ENCODE measurements at regions not wholly inside any gene's neighbourhood (a gene's known extent, or its start where the extent isn't known, plus 50 kb on each side); places are given as distances from the start of the nearest gene placed in this dataset.
"Not testable (repeated sequence)": the region's sequence is repeated elsewhere in the genome, so short reads cannot be mapped to it uniquely, and the experiment has no call there.

DNA sequence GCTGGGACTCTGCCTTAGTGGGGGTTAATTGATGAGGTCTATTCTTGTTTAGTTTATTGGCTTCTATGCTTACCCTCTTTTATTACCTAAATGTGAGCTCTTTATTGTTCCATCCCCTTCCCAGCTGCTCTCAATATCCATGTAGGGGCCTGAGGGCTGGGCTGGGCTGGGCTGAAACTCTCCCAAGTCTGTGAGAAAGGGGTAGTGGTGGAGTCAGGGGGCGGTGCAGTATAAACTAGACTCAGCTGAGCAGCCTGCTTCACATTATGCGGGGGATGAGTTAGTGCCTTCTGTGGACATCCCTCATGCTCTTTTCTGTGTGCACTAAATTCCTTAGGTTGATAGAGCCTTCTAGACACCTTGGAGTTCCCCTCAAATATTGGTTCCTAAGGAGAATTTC is 451.8 kb upstream of the PTGER4 start:
- CTCF ChIA-PET, result no interaction called here
- TF ChIP-seq, protein P1, sequence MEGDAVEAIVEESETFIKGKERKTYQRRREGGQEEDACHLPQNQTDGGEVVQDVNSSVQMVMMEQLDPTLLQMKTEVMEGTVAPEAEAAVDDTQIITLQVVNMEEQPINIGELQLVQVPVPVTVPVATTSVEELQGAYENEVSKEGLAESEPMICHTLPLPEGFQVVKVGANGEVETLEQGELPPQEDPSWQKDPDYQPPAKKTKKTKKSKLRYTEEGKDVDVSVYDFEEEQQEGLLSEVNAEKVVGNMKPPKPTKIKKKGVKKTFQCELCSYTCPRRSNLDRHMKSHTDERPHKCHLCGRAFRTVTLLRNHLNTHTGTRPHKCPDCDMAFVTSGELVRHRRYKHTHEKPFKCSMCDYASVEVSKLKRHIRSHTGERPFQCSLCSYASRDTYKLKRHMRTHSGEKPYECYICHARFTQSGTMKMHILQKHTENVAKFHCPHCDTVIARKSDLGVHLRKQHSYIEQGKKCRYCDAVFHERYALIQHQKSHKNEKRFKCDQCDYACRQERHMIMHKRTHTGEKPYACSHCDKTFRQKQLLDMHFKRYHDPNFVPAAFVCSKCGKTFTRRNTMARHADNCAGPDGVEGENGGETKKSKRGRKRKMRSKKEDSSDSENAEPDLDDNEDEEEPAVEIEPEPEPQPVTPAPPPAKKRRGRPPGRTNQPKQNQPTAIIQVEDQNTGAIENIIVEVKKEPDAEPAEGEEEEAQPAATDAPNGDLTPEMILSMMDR (IDR thresholded peaks at IDR 0.05; ENCODE audit: insufficient read depth, low read length, missing control alignments), result no peak
- no peak overlapping the region for H3K4me3 ChIP-seq (ENCODE audit: low read depth, low read length)
- DNase-seq (ENCODE audit: low read depth, low spot score), result no peak
- POLR2A ChIA-PET, result no interaction called here

DNA sequence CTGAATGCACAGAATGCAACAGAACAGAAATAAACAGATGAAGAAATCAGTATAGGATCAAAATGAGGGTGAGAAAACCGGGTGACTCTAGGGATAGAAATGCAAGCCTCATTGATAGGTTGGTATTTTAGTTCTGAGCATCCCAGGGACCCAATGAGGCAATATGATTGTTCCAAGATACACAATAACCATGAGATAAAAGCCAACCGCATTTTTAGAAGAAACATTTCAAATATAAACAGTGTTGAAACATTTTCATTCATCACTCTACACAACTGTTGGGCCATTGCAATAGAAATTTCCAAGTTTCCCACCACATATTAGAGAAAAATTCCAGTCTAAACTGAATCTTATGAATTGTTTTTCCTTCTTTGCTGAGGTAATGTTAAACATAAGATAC is 452.3 kb upstream of the PTGER4 start:
- no peak for DNase-seq (ENCODE audit: low read depth, low spot score)
- TF ChIP-seq, protein P1 (IDR thresholded peaks at IDR 0.05; ENCODE audit: insufficient read depth, low read length, missing control alignments), result no peak
- POLR2A ChIA-PET, result no interaction called here
- CTCF ChIA-PET, result no interaction called here
- no peak overlapping the region for H3K4me3 ChIP-seq (ENCODE audit: low read depth, low read length)

DNA sequence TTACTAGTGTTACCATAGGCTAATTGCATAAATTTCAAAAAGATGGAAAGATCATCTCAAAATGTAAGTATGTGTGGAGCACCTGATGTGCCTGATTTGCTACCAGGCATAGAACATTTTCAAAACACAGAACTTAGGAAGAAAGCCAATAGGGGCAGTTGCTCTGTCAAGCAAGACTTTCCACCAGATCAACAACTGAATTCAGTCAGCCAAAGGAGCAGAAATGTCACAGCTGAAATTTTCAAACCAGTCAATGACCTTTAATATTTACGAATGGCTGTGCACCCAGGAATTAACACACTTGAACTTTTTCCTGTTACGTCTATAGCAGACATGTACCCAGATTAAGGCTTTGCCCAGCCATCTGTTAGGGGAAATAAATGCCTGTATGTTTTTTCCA is 452.8 kb upstream of the PTGER4 start:
- ChIA-PET CTCF (interaction anchor here (0.6 kb wide), 1 partner anchor 291 kb away, joined by 4 read pairs; no protein-coding TSS in a partner anchor), POLR2A (no interaction called here)
- no peak overlapping the region for H3K4me3 ChIP-seq (ENCODE audit: low read depth, low read length)
- no peak for DNase-seq (ENCODE audit: low read depth, low spot score)
- TF ChIP-seq, protein P1 (IDR thresholded peaks at IDR 0.05; ENCODE audit: insufficient read depth, low read length, missing control alignments), result no peak

- POLR2A ChIA-PET; CTCF ChIA-PET; DNase-seq (ENCODE audit: low read depth, low spot score); H3K4me3 ChIP-seq (ENCODE audit: low read depth, low read length): not testable (repeated sequence)
These were observed 454.6 kb upstream of the PTGER4 start for GRCh38 chr5:40225147-40225546.

DNA sequence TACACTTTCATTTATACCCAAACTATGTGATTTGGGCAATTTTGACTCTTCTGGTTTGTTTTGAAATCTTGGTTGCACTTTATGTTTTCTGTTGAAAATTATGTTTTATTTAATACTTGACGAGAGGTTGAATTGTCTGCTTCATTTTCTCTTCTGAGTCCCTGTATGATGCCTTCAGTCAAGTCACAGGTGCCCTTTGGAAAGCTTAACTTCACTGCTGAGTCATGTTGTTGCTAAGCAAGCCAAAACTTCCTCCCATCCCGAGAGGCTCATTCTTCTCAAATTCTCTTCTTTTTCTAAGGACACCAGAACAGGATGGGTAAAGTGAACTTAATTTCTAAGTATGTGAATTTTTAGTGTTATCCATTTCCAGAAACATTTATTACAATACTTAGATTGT is 455.3 kb upstream of the PTGER4 start:
- no peak overlapping the region for H3K4me3 ChIP-seq (ENCODE audit: low read depth, low read length)
- DNase-seq (ENCODE audit: low read depth, low spot score), result no peak
- CTCF ChIA-PET, result no interaction called here
- TF ChIP-seq, protein P1 (IDR thresholded peaks at IDR 0.05; ENCODE audit: insufficient read depth, low read length, missing control alignments), result no peak
- POLR2A ChIA-PET, result interaction anchor here (0.7 to 1.2 kb wide), 2 partner anchors 456 to 585 kb away, joined by 3 read pairs; no protein-coding TSS in a partner anchor

GRCh38 chr5:40223884-40224402 is 455.8 kb upstream of the PTGER4 start:
- DNase-seq (ENCODE audit: low read depth, low spot score), result peak; percentile 88
- TF ChIP-seq, protein P1 (IDR thresholded peaks at IDR 0.05; ENCODE audit: insufficient read depth, low read length, missing control alignments), result no peak
- H3K4me3 ChIP-seq (ENCODE audit: low read depth, low read length), result no peak overlapping the region
- POLR2A ChIA-PET, result interaction anchor here (0.7 to 1.2 kb wide), 2 partner anchors 456 to 585 kb away, joined by 3 read pairs; no protein-coding TSS in a partner anchor
- CTCF ChIA-PET, result no interaction called here

DNA sequence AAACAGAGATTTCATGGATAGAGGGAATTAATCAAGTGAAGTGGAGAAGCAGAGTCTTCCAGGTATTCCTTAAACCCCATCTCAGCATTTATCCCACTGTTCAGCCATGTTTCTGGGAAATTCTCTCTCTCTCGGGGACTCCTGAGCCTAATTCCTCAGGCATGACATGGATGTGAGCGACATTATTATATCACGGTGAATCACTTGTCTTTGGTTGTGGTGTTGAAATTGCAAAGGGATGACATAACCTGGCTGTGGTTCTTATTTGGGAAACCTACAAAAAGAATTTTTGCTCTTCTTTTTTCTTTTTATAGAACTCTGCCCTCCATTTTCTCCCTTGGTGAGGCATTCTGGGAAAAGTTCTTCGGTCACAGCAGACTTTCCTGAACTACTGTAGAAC is 457.9 kb upstream of the PTGER4 start:
- CTCF ChIA-PET, result no interaction called here
- TF ChIP-seq, protein P1 (IDR thresholded peaks at IDR 0.05; ENCODE audit: insufficient read depth, low read length, missing control alignments), result no peak
- H3K4me3 ChIP-seq (ENCODE audit: low read depth, low read length), result no peak overlapping the region
- POLR2A ChIA-PET, result no interaction called here
- DNase-seq (ENCODE audit: low read depth, low spot score), result peak; percentile 57
